Kidney (tissue), 13 donors: ENCODE measurements at regions not wholly inside any gene's neighbourhood (a gene's known extent, or its start where the extent isn't known, plus 50 kb on each side); places are given as distances from the start of the nearest gene placed in this dataset.

Source experiments
- DNase-seq, 5 donors: peaks; one replicate each; pipeline ENCODE4 v3.0.0-alpha.2; 2013 to 2020
- FAIRE-seq: peaks from 2 replicates; lab custom pipeline; 2012; peaks lifted over from hg19 to GRCh38; lab: Jason Lieb, UNC
- H3K27ac ChIP-seq, 2 donors: one replicate each; pipeline ENCODE4 v1.7.0; 2013; ENCODE audit warnings: low read depth in 2 of 2, low read length in 2 of 2, inconsistent platforms in 1 of 2
- H3K27me3 ChIP-seq: one replicate; pipeline ENCODE4 v1.7.1; 2013; ENCODE audit warnings: low read length, inconsistent platforms; ENCODE audit not compliant: control insufficient read depth, insufficient read depth
- H3K36me3 ChIP-seq, 3 donors: one replicate each; pipeline versions ENCODE4 v1.7.0 to v1.7.1; 2013; ENCODE audit warnings: low read length in 3 of 3, control low read depth in 1 of 3, inconsistent platforms in 1 of 3; ENCODE audit not compliant: insufficient read depth in 3 of 3, control insufficient read depth in 2 of 3
- H3K4me1 ChIP-seq, 3 donors: one replicate each; pipeline versions ENCODE4 v1.7.0 to v1.7.1; 2013; ENCODE audit warnings: low read length in 3 of 3, inconsistent platforms in 1 of 3, low read depth in 1 of 3; ENCODE audit not compliant: control insufficient read depth in 2 of 3, insufficient read depth in 2 of 3
- H3K4me3 ChIP-seq, 3 donors: one replicate each; pipeline versions ENCODE4 v1.7.0 to v1.8.1; 2013; ENCODE audit warnings: low read length in 3 of 3, control low read depth in 1 of 3, inconsistent platforms in 1 of 3
- H3K9ac ChIP-seq, 3 donors: one replicate each; pipeline versions ENCODE4 v1.7.0 to v1.7.1; 2013; ENCODE audit warnings: low read length in 3 of 3, control low read depth in 1 of 3, inconsistent platforms in 1 of 3
- H3K9me3 ChIP-seq, 3 donors: one replicate each; pipeline versions ENCODE4 v1.7.0 to v1.7.1; 2013; ENCODE audit warnings: low read length in 3 of 3, control low read depth in 1 of 3, inconsistent platforms in 1 of 3; ENCODE audit not compliant: control insufficient read depth in 2 of 3, insufficient read depth in 1 of 3
- intact Hi-C: fragments of 100-400 bp; cut with DNase I; formaldehyde crosslinking; loops from one replicate; pipeline ENCODE4 v1.11.1; 2022
- TF ChIP-seq, protein P1 (sequence below): IDR thresholded peaks from 3 replicates; pipeline ENCODE4 v1.5.1; 2012; ENCODE audit warnings: mild to moderate bottlenecking, moderate library complexity, borderline replicate concordance; ENCODE audit not compliant: insufficient read depth; ENCODE audit errors: extremely low read depth
- donor health status: control.
- donor health status: control.
- donor health status: control.
- donor health status: control.
- donor health status: control.
- donor health status: DM: yes; HTN: yes; CAD: no.
- donor health status: Normal renal cell carcinoma (clear cell type).

DNA sequence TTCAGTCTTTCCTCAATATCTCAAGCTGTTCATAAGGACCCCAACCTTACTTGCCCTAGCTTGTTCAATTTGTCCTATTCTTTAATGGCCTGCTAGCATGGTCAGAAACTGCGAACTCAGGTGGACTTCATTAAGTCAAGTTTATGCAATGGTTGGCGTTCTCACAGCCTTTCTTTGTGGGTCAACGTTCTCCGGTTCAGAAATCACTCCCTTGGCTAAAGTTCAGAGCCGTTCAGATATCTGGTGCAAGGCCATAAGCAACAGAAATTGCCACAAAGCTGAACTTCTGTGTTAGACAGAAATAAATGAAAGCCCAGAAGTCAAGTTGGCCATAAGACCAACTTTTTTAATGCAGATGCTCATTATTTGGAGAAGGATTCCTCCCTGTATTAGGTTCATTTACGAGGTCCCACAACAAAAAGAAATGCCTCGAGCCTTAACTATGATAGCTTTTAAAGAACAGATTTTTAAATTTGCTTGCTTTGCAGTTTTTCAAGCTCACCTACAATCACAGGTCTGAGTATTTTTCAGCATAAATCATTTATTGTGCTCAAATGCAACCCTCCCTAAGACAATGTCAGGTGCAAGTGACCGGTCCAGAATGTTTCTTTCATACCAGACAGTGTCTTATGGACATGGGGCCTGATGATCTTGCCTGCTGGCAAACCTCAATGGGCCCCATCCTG lies 140.2 kb upstream of the COL11A1 start:
- no peak overlapping the region for H3K9ac ChIP-seq
- no peak overlapping the region for H3K27ac ChIP-seq
- no peak overlapping the region for H3K4me3 ChIP-seq
- H3K36me3 ChIP-seq = no peaks in the 10 kb centered on the region
- H3K9me3 ChIP-seq = no peaks in the 10 kb centered on the region
- no peaks in the 10 kb centered on the region for H3K4me1 ChIP-seq
- TF ChIP-seq, protein P1, sequence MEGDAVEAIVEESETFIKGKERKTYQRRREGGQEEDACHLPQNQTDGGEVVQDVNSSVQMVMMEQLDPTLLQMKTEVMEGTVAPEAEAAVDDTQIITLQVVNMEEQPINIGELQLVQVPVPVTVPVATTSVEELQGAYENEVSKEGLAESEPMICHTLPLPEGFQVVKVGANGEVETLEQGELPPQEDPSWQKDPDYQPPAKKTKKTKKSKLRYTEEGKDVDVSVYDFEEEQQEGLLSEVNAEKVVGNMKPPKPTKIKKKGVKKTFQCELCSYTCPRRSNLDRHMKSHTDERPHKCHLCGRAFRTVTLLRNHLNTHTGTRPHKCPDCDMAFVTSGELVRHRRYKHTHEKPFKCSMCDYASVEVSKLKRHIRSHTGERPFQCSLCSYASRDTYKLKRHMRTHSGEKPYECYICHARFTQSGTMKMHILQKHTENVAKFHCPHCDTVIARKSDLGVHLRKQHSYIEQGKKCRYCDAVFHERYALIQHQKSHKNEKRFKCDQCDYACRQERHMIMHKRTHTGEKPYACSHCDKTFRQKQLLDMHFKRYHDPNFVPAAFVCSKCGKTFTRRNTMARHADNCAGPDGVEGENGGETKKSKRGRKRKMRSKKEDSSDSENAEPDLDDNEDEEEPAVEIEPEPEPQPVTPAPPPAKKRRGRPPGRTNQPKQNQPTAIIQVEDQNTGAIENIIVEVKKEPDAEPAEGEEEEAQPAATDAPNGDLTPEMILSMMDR = no peak
- intact Hi-C loops = no loop called here
- no peaks in the 10 kb centered on the region for H3K27me3 ChIP-seq
- FAIRE-seq (no peak), DNase-seq (no peak)

DNA sequence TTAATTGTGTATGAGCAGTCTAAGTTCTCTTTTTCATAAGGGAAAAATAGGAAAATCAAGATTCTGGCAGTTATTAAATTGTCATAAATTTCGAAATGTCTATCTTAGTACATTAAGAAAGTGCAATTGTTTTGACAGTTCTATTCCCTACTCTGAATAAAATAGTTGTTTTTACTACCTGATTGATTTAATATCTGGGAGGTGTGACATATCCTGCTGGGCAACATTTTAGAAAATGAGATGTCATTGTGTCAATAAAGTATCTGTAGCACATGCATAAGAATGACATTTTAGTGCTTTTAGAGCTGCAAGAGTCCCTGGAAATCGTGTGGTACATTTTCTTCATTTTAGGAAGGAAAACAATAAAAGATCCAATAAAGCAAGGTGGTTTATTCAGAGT lies 139.2 kb upstream of the COL11A1 start:
- Histone ChIP-seq H3K27ac (no peak overlapping the region), H3K4me1 (no peaks in the 10 kb centered on the region), H3K9ac (no peak overlapping the region), H3K36me3 (no peaks in the 10 kb centered on the region), H3K4me3 (no peak overlapping the region), H3K9me3 (no peaks in the 10 kb centered on the region), H3K27me3 (no peaks in the 10 kb centered on the region)
- intact Hi-C loops = no loop called here
- DNase-seq (no peak), FAIRE-seq (no peak)
- TF ChIP-seq, protein P1 = no peak

DNA sequence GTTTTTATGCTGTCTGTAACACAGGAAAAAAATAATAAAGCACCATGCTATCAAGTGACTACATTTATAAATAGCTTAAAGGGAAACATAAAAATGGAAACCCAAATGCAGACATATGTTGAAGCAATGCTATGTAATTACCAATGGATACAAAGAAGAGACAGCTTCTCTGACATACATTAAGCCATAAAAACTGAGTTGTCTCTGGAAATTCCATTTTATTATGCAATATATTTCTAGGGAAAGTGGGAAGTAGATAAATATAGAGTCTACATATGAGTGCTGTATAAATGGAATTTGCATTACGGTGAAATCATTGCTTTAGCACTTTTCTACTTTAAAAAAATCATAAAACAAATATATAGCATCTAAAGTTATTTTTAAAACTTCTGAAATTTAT lies 135.2 kb upstream of the COL11A1 start:
- FAIRE-seq (no peak), DNase-seq (no peak)
- Histone ChIP-seq H3K9ac (no peak overlapping the region), H3K4me1 (no peaks in the 10 kb centered on the region), H3K27me3 (no peaks in the 10 kb centered on the region), H3K36me3 (no peaks in the 10 kb centered on the region), H3K27ac (no peak overlapping the region), H3K4me3 (no peak overlapping the region), H3K9me3 (no peaks in the 10 kb centered on the region)
- TF ChIP-seq, protein P1 = no peak
- intact Hi-C loops = no loop called here

- Histone ChIP-seq H3K36me3 (no peaks in the 10 kb centered on the region), H3K9ac (no peak overlapping the region), H3K9me3 (no peaks in the 10 kb centered on the region), H3K4me1 (no peaks in the 10 kb centered on the region), H3K27ac (no peak overlapping the region), H3K4me3 (no peak overlapping the region), H3K27me3 (no peaks in the 10 kb centered on the region)
- FAIRE-seq (no peak), DNase-seq (no peak)
- intact Hi-C loops = no loop called here
- TF ChIP-seq, protein P1 = no peak
These were observed 130.7 kb upstream of the COL11A1 start for GRCh38 chr1:103239034-103239433.
